SKM-1 treated with dmso at 0.1 percent for 144 hours (cell line): ENCODE measurements at regions not wholly inside any gene's neighbourhood (a gene's known extent, or its start where the extent isn't known, plus 50 kb on each side); places are given as distances from the start of the nearest gene placed in this dataset.
"Not testable (repeated sequence)": the region's sequence is repeated elsewhere in the genome, so short reads cannot be mapped to it uniquely, and the experiment has no call there.

Experiments used
- DNase-seq: peaks from one replicate; lab custom pipeline; 2025; ENCODE audit not compliant: unreplicated experiment; lab: John Stamatoyannopoulos, UW

DNA sequence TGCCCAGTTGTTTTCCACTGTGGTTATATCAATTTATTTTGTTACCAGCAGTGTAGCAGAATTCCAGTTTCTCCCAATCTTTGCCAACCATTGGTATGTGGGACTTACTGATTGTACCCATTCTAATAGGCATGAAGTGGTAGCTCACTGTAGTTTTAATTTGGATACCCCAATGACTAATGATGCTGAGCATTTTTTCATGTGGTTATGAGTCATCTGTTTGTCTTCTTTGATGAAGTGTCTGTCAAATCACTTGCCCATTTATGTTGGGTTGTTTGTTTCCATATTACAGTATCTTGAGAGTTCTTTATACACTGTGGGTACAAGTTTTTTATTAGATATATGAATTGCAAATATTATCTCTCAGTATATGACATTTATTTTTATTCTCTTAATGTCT is 644.3 kb downstream of the NR2F2 start:
- DNase-seq, result no peak

DNA sequence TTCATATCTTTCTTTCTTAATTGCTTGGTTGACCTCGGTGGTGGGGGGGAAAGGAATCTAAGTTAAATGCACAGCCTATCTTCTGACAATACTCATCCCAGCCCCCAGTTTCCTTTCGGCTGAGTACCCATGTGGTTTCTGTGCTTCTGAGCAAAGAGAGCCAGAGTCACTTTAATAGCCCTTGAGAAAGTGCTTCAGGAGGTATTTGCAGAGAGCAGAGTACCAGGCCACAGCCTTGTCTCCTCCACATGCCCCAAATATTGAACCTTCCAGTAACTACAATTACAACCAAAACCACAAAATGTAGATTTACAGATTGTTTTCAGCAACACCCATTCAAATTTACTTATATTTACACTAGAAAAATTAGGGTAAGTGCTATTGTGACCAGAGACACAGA is 647.4 kb downstream of the NR2F2 start:
- no peak for DNase-seq

DNA sequence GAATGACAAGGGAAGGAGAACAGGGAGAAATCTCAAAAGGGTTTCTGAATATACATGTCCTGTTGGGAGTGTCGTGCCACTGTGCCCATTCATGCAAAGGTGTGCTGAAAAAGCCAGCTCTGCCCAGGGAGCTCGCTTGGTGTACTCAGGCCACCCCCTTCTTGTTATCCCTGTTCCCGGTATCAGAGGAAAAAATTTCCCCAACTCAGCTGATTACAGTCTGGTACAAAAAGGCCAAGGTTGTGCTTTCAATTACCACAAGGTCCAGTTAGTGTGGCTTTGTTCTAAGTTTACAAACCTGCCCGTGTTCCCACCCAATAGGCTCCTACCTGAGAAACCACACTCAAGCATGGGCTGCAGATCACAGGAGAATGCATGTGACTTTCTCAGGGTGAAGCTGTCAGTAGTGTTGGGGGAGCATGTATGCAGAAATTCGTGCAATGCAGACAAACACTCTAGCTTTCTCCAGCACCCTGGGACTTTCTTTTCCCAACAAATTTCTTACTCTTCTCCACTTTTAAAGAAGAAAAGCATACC is 648.5 kb downstream of the NR2F2 start:
- no peak for DNase-seq

DNA sequence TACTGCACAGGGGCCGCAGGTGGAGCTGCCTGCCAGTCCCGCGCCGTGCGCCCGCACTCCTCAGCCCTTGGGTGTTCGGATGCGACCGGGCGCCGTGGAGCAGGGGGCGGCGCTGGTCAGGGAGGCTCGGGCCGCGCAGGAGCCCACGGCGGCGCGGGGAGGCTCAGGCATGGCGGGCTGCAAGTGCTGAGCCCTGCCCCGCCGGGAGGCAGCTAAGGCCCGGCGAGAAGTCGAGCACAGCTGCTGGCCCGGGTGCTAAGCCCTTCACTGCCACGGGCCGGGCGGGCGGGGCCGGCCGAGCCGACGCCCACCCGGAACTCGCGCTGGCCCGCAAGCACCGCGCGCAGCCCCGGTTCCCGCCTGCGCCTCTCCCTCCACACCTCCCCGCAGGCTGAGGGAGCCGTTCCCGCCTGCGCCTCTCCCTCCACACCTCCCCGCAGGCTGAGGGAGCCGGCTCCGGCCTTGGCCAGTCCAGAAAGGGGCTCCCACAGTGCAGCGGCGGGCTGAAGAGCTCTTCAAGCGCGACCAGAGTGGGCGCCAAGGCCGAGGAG is 653.7 kb downstream of the NR2F2 start:
- not testable (repeated sequence) for DNase-seq

DNA sequence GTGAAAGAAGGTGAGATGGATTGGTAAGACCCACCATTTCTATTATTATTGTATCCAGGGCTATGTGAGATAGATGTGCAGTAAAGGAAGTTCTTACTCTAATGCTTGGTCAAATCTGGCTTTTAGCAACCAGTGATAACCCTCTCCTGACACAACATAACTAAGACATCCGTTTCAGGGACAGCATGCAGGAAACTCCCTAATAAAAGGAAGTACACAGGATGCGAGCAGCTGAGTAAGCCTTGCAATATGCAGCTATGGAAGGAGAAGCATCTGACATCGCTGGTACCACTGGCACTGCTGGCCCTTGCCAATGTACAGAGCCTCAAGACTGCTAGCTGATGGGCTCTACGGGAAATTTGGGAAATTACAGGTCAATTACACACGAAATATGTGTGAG is 662.3 kb downstream of the NR2F2 start:
- DNase-seq, result no peak

DNA sequence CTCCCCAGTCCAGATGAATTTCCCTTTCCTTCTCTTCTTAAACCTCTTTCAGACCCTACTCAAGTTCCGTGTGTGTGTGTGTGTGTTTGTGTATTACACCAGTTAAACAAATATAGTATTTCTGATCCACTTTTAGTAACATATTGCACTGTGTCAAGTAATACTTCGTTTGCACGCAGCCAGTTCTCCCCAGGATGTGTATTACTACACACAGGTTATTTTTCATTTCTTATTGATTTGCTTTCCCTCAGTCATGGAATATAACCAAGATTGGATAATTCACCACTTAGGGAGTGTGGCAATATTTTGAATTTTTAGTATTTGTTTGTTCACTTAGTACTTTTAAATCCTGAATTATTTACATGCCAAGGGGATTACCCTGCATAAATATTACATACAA is 667.0 kb downstream of the NR2F2 start:
- no peak for DNase-seq

DNA sequence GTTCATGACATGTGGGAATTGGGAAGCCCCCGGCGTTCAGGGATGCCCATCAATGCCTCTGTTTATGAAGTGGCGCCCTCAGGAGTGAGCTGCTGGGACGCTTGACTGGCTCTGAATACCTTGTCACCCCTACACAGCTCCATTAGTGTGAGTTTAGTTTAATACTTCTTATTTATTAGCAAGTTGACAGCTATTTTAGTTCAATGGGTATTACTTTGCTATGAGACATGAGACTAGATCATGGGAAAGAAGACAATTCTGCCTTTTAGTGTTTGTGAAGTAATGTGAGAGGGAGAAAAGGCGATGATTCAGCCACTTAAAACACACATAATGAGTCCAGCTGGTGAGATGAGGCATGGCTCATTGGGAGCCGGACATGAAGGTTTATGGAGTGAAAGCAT is 678.5 kb downstream of the NR2F2 start:
- no peak for DNase-seq

DNA sequence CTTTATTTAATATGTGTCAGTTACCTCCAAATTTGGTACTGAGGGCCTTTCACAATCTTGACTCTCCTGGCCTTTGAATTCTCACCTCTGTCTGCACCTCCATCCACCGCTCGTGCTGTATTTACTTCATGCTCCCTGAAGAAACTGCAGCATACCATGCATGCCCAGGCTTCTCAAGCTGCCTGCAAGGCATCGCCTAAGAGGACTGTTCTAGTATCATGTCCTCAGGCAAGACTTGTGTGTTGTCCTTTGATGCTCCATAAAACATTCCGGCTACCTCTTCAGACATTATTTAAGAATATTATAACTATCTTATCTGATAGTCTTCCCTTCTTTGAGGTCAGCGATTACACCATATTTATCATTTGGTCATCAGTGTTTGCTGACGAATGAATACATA is 682.5 kb downstream of the NR2F2 start:
- no peak for DNase-seq

DNA sequence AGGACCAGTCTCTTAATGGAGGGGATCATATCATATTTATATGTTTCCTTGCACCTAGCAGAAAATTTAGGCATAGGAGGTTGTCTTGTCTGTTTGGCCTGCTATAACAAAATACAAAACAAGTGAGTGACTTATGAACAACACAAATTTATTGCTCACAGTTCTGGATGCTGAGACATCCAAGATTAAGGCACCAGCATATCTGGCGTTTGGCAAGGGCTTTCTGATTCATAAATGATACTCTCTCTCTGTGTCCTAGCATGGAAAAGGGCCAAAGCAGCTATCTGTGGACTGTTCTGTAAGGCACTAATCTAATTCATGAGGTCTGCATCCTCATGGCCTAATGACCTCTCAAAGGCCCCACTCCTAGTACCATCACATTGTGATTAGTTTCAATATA is 683.0 kb downstream of the NR2F2 start:
- DNase-seq, result no peak

DNA sequence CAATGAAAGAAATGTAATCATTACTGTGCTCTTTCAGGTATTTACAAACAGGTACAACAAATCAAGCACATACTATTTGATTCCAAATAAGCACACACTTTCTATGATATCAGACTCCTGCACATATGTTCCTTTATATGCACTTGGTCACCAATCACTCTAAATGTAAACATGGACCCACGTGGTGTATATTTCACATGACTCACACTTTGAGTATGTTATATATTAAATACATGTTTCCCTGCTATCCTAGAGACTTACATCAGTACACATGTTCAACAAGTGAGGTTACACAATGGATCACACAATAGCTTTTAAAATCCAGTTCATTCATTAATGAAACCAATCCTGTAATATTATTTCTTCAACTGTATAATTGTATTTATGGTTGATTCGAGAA is 683.5 kb downstream of the NR2F2 start:
- no peak for DNase-seq

DNA sequence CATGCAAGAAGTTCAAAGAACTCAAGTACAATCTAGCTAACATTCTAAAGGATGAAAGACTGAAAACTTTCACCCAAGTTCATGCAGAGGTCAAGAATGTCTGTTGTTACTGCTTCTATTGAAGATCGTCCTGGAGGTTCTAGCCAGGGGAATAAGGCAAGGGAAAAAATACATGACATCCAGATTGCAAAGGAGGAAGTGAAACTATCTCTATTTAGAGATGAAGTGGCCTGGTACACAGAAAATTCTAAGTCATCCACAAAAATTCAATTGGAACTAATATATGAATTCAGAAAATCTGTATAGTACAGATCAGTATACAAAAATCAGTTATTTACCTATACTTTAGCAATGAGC is 693.0 kb downstream of the NR2F2 start:
- DNase-seq, result peak; percentile 37

DNA sequence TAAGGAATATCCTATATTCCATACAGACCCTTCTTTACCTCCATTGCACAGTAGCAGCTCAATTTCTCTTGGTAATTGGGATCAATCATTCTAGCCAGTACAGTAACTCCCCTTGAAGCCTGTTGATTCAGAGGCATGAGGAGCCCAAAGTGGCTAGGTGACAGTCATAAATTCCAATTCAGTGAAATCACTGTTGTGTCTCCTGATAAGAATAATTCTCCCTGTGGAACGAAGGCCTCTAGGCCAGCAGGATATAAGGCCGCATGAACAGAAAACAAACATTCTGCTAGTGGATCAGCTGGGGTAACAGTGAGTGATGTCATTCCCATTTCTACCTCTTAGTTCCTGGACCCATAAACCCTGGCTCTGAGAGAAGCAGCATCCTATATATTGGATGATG is 696.3 kb downstream of the NR2F2 start:
- DNase-seq, result no peak

DNA sequence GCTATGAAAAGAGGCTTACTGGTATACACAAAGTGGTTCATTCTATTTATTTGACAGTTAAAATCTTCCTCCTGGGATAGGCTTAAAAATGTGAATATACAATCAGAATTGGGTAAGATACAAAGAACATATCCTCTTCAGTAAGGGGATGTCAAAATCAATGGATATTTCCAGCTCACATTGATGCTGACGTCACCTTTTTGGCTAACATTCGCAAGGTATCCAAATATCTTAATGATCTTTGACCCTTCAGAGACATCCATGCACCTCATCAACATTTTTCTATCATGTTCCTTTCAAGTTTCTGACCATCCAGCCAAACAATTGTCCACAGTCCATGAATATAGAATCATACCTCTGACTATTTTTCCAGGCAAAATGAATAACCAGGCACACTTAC is 697.3 kb downstream of the NR2F2 start:
- DNase-seq, result no peak

DNA sequence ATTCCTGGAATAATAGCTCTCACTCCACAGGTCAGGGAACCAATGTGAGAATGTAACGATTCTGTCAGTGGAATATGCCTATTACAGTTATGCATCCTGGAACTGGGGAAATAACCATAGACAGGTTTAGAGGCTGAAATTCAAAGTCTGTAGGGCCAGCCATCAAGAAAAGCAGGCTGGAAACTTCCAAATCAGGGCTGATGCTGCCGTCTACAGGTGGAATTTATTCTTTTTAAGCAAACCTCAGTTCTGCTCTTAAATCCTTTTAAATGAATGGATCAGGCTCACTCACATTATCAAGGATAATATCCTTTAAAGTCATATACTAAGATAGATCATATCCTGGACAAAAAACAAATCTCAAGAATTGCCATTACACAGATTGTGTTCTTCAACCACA is 699.8 kb downstream of the NR2F2 start:
- no peak for DNase-seq

DNA sequence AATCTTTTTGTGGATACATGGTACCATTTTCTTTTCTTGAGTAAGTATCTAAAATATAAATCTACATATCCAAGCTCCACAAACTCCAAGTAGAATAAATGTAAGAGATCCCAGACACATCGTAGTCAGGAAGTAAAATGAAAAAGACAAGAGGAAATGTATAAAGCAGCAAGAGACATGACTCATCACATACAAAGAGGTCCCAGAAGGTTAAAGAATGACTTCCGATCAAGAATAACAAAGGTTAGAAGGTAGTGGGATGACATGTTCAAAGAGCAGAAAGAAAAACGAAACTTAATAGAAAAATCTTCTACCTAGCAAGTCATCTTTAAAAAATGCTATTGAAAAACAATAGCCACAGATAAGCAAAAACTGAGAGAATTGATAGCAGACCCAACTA is 705.8 kb downstream of the NR2F2 start:
- DNase-seq, result no peak

DNA sequence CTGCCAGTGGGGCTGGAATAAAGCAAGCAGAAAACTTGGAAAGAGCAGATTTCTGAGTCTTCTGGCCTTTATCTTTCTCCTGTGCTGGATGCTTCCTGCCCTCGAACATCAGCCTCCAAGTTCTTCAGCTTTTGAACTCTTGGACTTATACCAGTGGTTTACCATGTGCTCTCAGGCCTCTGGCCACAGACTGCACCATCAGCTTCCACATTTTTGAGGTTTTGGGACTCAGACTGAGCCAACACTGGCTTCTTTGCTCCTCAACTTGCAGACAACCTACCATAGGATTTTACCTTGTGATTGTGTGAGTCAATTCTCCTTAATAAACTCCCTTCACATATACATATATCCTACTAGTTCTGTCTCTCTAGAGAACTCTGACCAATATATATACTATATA is 706.6 kb downstream of the NR2F2 start:
- no peak for DNase-seq

DNA sequence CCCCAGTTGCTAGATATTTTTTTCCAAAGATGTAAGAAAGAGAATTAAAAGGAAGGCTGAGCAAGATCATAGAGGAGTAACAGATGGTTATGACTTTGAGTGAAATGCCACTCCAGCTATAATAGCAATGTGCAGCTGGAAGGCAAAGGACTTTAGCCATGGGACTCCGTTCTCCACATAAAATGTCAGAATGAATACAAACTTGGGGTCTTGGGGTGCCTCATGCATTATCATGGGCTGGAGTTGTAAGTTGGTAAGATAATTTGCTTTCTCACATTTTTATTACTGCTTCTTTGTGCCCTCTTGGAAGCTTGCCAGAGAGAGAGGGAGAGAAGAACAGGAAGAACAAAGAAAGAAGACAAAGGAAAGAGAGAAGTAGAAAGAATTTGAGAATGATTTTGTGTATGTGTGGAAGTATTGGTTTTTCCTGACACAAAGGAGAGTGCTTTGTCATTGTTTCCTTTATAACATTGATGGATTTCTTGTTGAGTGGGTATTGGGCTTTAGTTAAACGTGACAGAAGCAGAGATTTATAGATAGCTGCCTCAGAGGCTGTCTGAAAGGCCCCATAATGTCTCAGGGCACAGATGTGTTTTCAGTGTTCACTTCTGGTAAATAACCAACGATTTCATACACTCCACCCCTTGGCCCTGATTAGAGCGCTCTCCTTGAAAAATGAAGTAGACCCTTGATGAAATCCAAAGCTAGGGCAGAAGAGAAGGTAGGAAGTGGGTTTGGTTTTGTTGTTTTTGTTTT is 715.3 kb downstream of the NR2F2 start:
- DNase-seq, result no peak

DNA sequence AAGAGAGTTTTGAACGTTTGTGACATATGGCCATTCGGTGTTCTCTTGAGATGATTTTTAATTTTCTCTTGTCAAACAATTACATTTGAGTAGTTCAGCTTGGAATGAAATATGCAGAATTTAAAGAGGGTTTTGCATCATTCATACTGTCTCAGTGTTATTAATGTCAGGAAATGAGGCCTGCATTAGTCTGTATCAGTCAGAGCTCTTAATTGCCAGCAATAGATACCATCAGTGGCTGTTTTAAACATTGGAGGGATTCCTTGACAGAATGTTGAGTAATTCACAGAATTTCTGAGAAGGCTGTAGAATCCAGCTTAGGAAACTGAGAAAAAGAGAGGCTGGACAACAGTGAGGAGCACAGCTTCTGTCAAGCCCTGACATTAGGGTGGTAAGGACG is 722.0 kb downstream of the NR2F2 start:
- no peak for DNase-seq

DNA sequence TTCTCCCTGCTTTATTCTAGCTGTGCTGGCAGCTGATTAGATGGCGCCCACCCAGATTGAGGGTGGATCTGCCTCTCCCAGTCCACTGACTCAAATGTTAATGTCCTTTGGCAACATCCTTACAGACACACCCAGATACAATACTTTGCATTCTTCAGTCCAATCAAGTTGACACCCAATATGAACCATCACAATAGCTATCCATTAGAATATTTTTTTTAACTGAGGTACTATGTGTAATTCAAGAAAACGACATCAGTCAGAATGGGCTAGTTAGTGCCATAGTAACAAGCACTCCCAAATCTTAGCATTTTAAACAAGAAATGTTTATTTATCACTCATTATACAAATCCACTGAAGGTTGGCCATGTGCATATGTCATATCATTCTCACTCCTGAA is 723.1 kb downstream of the NR2F2 start:
- no peak for DNase-seq

DNA sequence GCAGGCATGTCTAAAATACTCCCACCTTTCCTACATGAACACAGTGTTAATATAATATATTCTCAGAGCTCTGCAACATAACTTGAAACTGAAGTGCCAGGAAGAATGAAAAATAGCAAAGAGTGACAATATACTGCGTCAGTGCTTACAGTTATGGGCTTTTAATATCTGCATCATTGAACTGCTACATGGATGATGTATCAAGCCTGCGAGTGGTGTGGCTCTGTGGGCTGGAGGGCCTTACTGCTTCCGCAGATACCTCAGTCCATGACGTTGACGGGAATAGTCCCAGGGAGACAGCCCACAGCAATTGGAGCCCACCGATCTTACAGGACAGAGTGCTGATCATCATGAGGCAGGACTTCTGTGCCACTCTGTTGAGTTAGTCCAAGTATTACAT is 727.0 kb downstream of the NR2F2 start:
- no peak for DNase-seq

DNA sequence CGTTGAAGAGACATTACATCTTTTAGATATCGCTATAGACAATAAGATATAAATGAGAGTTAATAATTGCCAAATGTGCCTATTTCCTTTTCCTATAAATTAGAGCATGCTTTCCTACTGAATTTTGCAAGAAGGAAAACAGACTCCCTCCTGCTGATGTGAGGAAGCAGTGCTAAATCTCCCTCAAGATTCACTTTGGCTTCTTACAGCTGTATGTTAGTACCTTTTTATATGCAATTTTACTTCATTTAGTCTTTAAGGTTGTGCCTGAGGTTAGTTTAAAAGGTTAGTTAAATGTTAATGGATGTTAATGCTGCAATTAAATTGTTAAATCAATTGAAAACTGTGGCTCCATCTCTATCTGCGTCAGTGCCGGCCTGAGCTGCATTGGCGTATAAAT is 728.8 kb downstream of the NR2F2 start:
- DNase-seq, result no peak

DNA sequence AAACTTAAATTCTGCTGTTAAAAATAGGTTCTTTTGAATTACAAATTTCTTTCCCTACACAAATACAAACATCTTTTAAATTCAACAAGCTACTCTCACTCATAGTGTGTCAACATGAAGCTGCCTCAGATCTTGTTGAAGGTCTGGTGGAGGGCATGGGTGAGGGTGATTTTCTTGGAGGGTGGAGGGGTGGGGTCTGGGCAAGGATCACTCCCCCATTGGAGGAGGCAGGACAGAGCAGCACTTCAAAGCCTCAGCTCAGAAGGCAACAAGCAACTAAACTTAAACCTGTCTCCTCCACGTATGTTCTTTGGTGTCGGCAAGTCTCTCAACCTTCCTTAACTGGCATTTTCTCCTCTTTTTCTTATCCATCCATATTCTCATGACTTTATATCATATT is 730.9 kb downstream of the NR2F2 start:
- DNase-seq, result no peak

DNA sequence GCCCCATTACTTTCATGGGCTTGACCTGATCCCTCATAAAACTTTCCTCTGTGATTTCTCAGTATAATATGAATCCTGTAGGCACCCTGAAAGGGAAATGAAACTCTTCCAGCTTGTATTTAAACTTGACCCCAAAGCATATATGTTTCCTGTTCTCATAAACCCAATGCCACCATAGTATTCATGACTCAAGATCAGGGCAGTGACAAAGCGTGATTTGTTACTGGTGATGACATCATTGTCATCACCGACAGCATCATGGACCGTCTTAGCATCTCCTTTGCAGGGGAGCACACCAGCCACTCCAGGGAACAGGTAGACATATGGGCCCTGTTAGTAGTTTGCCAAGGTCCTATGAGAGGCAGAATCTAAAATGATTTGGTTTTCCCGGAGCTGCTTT is 741.2 kb downstream of the NR2F2 start:
- DNase-seq, result no peak
